ENCODE measurements at regions not wholly inside any gene's neighbourhood (a gene's known extent, or its start where the extent isn't known, plus 50 kb on each side); places are given as distances from the start of the nearest gene placed in this dataset.
"Not testable (repeated sequence)": the region's sequence is repeated elsewhere in the genome, so short reads cannot be mapped to it uniquely, and the experiment has no call there.

DNA sequence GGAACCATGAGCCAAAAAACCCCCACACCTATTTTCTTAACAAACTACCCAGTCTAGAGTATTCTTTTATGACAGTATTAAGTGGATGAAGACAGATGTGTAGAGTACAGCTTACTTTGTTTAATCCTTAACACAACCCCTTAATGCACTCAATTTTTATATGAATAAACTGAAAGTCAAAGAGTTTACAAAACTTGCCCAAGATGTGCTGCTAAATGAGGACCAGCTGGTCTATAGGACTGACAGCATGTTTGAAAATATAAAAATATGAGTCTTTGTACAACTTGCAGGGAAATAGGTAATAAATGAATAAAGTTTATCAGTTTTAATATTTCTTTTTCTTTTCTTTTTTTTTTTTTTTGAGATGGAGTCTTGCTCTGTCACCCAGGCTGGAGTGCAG lies 102.3 kb downstream of the ZFY start:
- H3K27ac Mint-ChIP-seq, result no peak overlapping the region
- H3K36me3 Mint-ChIP-seq (ENCODE audit: low read depth), result no peaks in the 10 kb centered on the region
- H3K27me3 Mint-ChIP-seq, result no peaks in the 10 kb centered on the region
- DNase-seq (no peak), ATAC-seq (no peak)
- H3K4me3 Mint-ChIP-seq, result no peak overlapping the region
- ChIA-PET CTCF (no interaction called here), POLR2A (no interaction called here)
- peaks cover 11% of the 10 kb centered on the region for H3K4me1 Mint-ChIP-seq
- H3K9me3 Mint-ChIP-seq (ENCODE audit: low read depth), result no peaks in the 10 kb centered on the region
- intact Hi-C loops (cut with DNase I, micrococcal nuclease), result no loop called here

DNA sequence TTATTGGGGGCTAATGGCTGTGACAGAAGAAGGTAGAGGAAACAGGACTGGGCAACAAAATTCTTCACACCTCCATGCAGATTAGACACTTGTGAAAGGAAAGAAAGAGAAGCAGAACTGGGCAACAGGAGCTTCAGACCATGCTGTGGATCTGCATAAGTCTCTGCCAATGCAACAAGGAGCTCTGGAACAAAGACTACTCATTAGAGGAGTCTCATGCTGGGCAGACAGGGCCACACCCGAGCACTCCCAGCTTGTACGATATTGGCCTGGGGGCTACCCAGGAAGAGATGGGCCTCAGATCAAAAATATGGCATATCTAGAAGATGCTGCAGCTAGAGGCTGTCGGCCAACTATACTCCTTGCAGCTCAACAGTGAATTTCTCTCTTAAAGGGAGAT lies 105.2 kb downstream of the ZFY start:
- peaks cover 9% of the 10 kb centered on the region for H3K4me1 Mint-ChIP-seq
- no peak for ATAC-seq
- DNase-seq, result no peak
- no peaks in the 10 kb centered on the region for H3K27me3 Mint-ChIP-seq
- CTCF ChIA-PET, result no interaction called here
- no peak overlapping the region for H3K4me3 Mint-ChIP-seq
- H3K9me3 Mint-ChIP-seq (ENCODE audit: low read depth), result no peaks in the 10 kb centered on the region
- H3K27ac Mint-ChIP-seq, result no peak overlapping the region
- POLR2A ChIA-PET, result no interaction called here
- no peaks in the 10 kb centered on the region for H3K36me3 Mint-ChIP-seq (ENCODE audit: low read depth)
- intact Hi-C loops (cut with DNase I, micrococcal nuclease), result no loop called here

DNA sequence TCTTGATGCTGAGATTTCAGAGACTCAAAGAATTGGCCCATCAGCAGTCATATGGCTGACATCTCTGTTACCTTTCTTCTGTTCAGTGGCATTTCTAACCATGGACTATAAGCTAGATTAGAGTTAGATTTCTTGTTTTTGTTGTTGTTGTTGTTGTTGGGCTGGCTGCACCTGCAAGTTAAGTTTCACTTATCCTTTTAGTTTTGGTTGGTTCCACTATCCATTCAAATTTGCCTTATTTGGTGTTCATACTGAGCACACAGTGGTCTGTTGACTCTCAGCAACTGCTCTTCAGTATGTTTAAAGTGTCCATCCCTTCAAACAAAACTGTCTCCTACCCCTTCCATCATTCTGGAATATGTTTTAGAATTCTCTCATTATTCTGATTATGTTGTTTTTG lies 106.8 kb downstream of the ZFY start:
- no peak overlapping the region for H3K27ac Mint-ChIP-seq
- CTCF ChIA-PET, result no interaction called here
- no peaks in the 10 kb centered on the region for H3K9me3 Mint-ChIP-seq (ENCODE audit: low read depth)
- DNase-seq (no peak), ATAC-seq (no peak)
- H3K27me3 Mint-ChIP-seq, result no peaks in the 10 kb centered on the region
- intact Hi-C loops (cut with DNase I, micrococcal nuclease), result no loop called here
- POLR2A ChIA-PET, result no interaction called here
- peaks cover 7% of the 10 kb centered on the region for H3K4me1 Mint-ChIP-seq
- H3K36me3 Mint-ChIP-seq (ENCODE audit: low read depth), result no peaks in the 10 kb centered on the region
- no peak overlapping the region for H3K4me3 Mint-ChIP-seq

DNA sequence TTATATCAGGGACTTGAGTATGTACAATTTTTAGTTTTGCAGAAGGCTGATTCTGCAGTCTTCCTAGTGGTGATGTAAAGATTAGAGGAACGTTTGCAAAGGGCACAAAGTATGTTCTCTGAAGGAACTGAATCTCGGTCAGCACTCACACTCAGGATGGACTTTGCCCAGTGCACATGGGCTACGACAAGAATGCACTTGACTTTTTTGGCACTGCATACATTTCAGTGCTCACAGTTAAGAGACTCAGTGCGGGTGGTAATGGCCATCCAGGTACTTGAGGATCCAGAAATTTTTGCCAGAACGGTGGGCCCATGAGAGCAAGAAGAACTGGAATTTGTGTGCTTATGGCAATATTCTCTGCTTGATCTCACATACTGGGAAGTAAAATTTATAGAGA lies 107.7 kb downstream of the ZFY start:
- no peak overlapping the region for H3K4me3 Mint-ChIP-seq
- CTCF ChIA-PET, result no interaction called here
- H3K36me3 Mint-ChIP-seq (ENCODE audit: low read depth), result no peaks in the 10 kb centered on the region
- H3K4me1 Mint-ChIP-seq, result peaks cover 7% of the 10 kb centered on the region
- POLR2A ChIA-PET, result no interaction called here
- no peak overlapping the region for H3K27ac Mint-ChIP-seq
- H3K9me3 Mint-ChIP-seq (ENCODE audit: low read depth), result peaks cover 2% of the 10 kb centered on the region
- ATAC-seq (no peak), DNase-seq (no peak)
- intact Hi-C loops (cut with DNase I, micrococcal nuclease), result no loop called here
- H3K27me3 Mint-ChIP-seq, result no peaks in the 10 kb centered on the region

DNA sequence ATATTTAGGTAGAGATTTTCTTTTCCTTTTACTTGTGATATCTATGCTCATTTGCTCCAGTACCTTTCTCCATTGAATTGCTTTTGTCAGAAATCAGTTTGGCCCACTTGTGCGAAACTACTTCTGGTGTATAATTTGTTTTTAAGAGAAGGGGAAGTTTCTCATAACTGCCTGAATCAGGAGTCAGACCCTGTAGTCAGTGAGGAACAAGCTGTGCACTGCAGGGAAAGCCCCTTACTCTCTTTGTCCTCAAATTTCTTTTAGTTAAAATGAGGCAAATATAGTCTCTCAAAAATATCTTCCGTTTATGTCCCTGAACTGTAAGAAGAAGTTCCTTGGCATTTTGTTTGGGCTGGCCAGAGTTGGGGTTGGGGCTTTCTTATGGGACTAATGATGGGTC lies 109.9 kb downstream of the ZFY start:
- Mint-ChIP-seq H3K9me3 (ENCODE audit: low read depth) (peaks cover 2% of the 10 kb centered on the region), H3K36me3 (ENCODE audit: low read depth) (peaks cover 4% of the 10 kb centered on the region), H3K4me3 (no peak overlapping the region), H3K27me3 (no peaks in the 10 kb centered on the region), H3K4me1 (peaks cover 7% of the 10 kb centered on the region), H3K27ac (no peak overlapping the region)
- ChIA-PET POLR2A (no interaction called here), CTCF (no interaction called here)
- ATAC-seq (no peak), DNase-seq (no peak)
- intact Hi-C loops (cut with DNase I, micrococcal nuclease), result no loop called here

DNA sequence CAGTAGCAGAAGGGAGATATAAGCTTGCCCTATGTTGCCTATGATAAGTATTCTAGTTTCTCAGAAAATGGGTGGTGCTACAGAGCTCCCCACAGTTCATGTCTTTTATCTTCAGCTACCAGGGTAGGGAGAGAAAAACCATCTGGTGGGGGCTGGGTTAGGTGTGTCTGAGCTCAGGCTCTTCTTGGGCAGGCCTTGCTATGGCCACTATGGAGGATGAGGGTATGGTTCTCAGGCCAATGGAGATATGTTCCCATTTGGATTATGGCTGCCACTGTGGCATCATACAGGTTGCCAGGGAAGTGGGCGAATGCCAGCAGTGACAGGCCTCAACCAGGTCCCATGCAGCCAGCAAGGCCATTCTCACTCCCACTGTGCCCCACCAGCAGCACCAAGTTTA lies 120.3 kb downstream of the ZFY start:
- H3K4me1 Mint-ChIP-seq; POLR2A ChIA-PET; ATAC-seq; DNase-seq; CTCF ChIA-PET; H3K4me3 Mint-ChIP-seq; intact Hi-C loops (cut with DNase I, micrococcal nuclease); H3K36me3 Mint-ChIP-seq (ENCODE audit: low read depth); H3K9me3 Mint-ChIP-seq (ENCODE audit: low read depth); H3K27ac Mint-ChIP-seq; H3K27me3 Mint-ChIP-seq: not testable (repeated sequence)

DNA sequence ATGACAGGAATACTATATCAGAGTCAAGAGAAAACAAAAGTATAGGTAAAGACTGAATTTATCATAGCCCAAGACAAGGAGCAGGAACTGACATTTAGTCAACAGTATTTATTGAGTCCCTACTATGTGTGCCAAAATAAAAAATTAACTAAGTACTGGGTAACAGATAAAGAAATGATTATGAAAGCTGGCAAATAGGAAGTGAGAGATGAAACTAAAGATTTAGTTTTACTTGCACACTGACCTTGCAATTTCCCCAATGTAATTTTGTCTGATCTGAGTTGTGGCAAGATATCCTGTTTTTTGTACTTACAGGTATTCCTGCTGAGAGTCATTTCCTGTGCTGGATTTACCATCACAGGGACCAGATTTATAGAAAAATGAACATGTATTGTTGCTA lies 123.2 kb downstream of the ZFY start:
- DNase-seq; H3K27ac Mint-ChIP-seq; H3K36me3 Mint-ChIP-seq (ENCODE audit: low read depth); intact Hi-C loops (cut with DNase I, micrococcal nuclease); H3K9me3 Mint-ChIP-seq (ENCODE audit: low read depth); CTCF ChIA-PET; H3K4me1 Mint-ChIP-seq; H3K4me3 Mint-ChIP-seq; ATAC-seq; H3K27me3 Mint-ChIP-seq; POLR2A ChIA-PET: not testable (repeated sequence)

DNA sequence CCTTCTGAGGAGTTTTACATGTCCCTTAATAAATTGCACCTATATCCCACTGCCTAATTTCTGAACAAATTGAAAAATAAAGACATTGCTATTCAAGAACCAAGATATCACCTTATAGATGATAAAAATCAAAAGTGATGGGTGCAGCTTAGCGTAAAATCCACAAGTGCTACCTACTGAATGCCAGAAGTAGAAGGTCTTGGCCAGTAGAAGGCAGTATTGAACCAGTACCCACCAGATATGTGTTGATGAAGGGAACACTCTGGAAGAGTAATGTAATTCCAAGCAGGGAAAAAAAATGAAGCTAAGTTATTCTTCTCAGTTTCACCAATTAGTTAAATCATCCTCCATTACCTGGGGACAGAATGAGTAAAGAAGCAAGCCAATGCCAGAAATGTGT lies 125.5 kb downstream of the ZFY start:
- H3K9me3 Mint-ChIP-seq (ENCODE audit: low read depth); ATAC-seq; H3K4me3 Mint-ChIP-seq; H3K4me1 Mint-ChIP-seq; CTCF ChIA-PET; POLR2A ChIA-PET; DNase-seq; H3K27me3 Mint-ChIP-seq; H3K36me3 Mint-ChIP-seq (ENCODE audit: low read depth); intact Hi-C loops (cut with DNase I, micrococcal nuclease); H3K27ac Mint-ChIP-seq: not testable (repeated sequence)

DNA sequence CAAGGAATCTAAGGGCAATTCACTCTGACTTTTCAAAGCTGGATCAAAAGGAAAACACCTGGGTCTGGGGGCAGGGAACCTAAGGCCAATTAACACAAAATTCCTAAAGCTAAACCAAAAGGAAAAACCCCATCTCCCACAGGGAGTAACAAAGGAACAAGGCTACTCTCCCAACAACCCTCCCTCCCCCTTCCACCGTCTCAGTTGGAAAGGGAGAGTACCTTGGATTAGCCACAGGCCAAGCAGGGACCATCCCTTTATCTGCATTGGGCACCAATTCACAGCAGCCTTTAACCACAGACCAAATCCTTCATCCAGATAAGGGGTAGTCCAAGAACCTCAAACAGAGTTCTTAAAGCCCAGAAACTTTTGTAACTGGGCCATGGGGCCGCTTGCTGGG lies 153.0 kb downstream of the ZFY start:
- intact Hi-C loops (cut with DNase I, micrococcal nuclease); H3K4me1 Mint-ChIP-seq; H3K36me3 Mint-ChIP-seq (ENCODE audit: low read depth); H3K27me3 Mint-ChIP-seq; H3K4me3 Mint-ChIP-seq; H3K9me3 Mint-ChIP-seq (ENCODE audit: low read depth); DNase-seq; CTCF ChIA-PET; H3K27ac Mint-ChIP-seq; ATAC-seq; POLR2A ChIA-PET: not testable (repeated sequence)

DNA sequence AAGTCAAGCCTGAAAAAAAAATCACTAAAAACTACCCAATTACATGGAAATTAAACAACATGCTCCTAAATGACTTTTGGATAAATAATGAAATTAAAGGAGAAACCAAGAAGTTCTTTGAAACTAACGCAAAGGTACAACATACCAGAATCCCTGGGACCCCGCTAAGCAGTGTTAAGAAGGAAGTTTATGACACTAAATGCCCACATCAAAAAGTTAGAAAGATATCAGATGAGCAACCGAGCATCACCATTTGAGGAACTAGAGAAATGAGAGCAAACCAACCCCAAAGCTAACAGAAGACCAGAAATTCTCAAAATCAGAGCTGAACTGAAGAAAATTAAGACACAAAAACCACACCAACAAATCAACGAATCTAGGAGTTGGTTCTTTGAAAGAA lies 173.5 kb downstream of the ZFY start:
- POLR2A ChIA-PET; H3K9me3 Mint-ChIP-seq (ENCODE audit: low read depth); CTCF ChIA-PET; H3K4me3 Mint-ChIP-seq; H3K27ac Mint-ChIP-seq; ATAC-seq; H3K36me3 Mint-ChIP-seq (ENCODE audit: low read depth); DNase-seq; H3K4me1 Mint-ChIP-seq; H3K27me3 Mint-ChIP-seq; intact Hi-C loops (cut with DNase I, micrococcal nuclease): not testable (repeated sequence)

DNA sequence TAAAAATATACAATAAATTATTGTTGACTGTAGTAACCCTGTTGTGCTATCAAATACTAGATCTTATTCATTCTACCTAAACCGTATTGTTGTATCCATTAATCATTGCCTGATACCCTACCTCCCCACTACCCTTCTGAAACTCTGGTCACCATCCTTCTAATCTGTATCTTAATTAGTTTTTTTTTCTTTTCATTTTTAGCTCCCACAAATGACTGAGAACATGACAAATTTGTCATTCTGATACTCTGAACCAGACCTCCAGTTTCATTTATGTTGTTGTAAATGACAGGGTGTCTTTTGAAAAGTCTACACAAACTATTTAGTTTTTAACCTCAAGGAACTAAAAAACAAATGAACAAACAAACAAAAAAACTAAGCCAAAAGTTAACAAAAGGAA lies 185.1 kb downstream of the ZFY start:
- H3K4me3 Mint-ChIP-seq; H3K4me1 Mint-ChIP-seq; H3K9me3 Mint-ChIP-seq (ENCODE audit: low read depth); H3K36me3 Mint-ChIP-seq (ENCODE audit: low read depth); ATAC-seq; DNase-seq; H3K27me3 Mint-ChIP-seq; intact Hi-C loops (cut with DNase I, micrococcal nuclease); H3K27ac Mint-ChIP-seq; POLR2A ChIA-PET; CTCF ChIA-PET: not testable (repeated sequence)

DNA sequence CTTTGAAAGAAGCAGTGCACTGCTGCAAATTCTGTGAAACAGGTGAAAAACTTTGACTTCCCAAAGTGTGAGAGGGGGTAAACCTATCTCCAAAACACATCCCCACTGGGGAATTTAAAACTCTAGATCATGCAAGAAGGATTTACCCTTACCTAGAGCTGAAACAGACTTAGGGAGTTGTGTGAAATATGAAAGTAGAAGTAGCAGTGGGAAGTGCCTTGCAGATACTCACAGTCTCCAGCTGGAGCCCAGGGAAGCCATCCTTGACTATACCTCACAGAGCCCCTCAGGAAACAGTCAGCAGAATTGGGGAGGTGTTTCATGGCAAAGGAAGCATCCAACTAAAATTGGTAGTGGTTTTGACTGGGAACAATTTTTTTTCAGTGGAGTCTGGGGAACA lies 185.5 kb downstream of the ZFY start:
- POLR2A ChIA-PET, result not testable (repeated sequence)

DNA sequence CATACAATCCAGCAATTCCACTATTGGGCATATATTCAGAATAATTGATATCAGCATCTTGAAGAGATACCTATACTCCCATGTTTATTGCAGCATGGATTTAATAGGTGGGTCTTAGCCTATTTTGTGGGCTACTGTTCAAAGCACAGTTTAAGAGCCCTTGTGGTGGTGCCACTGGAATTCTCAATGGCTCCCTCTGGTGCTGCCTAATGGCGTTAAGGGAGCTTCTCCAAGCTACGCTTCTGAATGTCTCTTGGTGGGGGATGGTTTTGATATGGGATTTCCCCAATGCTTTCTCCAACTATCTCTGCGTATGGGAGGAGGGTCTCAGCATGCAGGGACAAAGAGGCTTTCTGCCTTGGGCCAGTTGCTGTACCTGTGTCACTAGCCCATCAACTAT lies 188.3 kb downstream of the ZFY start:
- H3K36me3 Mint-ChIP-seq (ENCODE audit: low read depth); H3K4me1 Mint-ChIP-seq; H3K4me3 Mint-ChIP-seq; intact Hi-C loops (cut with DNase I, micrococcal nuclease); ATAC-seq; H3K27ac Mint-ChIP-seq; H3K9me3 Mint-ChIP-seq (ENCODE audit: low read depth); CTCF ChIA-PET; DNase-seq; POLR2A ChIA-PET; H3K27me3 Mint-ChIP-seq: not testable (repeated sequence)

More for the DNA sequence above, 185.5 kb downstream of the ZFY start:
- H3K36me3 Mint-ChIP-seq (ENCODE audit: low read depth); CTCF ChIA-PET; H3K27ac Mint-ChIP-seq; H3K27me3 Mint-ChIP-seq; ATAC-seq; intact Hi-C loops (cut with DNase I, micrococcal nuclease); H3K4me1 Mint-ChIP-seq; H3K4me3 Mint-ChIP-seq; DNase-seq; H3K9me3 Mint-ChIP-seq (ENCODE audit: low read depth): not testable (repeated sequence)

Measured in activated CD4-positive, alpha-beta T cell treated with anti-CD3 and anti-CD28 coated beads for 36 hours (primary cell).